DMS79 (cell line): ENCODE measurements at regions not wholly inside any gene's neighbourhood (a gene's known extent, or its start where the extent isn't known, plus 50 kb on each side); places are given as distances from the start of the nearest gene placed in this dataset.
"Not testable (repeated sequence)": the region's sequence is repeated elsewhere in the genome, so short reads cannot be mapped to it uniquely, and the experiment has no call there.

Experiments used
- DNase-seq: peaks from one replicate; lab custom pipeline; 2025; lab: John Stamatoyannopoulos, UW

DNA sequence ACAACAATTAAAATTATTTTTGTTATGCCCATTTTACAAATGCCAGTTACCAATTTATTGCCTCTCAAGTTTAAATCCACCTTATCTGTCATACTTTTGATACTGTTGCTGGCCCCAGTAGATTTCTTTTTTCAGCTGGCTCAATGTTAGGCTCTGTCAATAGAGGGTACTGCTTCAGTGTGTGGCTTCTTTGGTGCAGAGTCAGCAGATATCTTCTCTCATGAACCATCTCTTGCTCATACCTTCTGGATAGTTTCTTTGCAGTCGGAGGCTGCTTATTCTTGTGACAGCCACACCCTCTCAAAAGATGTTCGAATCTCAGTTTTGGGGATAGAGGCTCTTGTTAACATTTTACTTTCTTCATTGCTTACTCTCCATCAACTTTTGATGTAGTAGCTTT lies 849.9 kb upstream of the SEMA6A start:
- DNase-seq, result no peak

DNA sequence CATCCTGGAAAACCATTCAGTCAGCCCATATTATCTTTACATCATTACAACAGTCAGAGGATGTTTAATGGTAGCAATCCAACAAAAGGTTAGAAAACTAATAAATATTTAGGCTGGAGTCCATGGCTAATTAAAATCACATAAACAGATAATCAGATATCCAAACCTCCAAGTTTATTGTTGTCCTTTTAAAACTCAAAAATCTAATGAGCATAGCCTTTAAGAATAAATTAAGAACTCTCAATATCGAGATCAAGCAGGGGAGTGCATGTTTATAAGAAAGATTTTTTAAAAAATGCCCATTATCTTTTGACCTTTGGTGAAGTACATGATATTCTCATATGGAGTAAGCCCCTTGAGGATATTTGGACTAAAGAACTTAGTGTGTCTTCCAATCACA lies 842.9 kb upstream of the SEMA6A start:
- no peak for DNase-seq

- no peak for DNase-seq
These were observed 840.3 kb upstream of the SEMA6A start for GRCh38 chr5:117414926-117415325.

GRCh38 chr5:117411701-117412100 lies 837.1 kb upstream of the SEMA6A start:
- DNase-seq, result no peak

DNA sequence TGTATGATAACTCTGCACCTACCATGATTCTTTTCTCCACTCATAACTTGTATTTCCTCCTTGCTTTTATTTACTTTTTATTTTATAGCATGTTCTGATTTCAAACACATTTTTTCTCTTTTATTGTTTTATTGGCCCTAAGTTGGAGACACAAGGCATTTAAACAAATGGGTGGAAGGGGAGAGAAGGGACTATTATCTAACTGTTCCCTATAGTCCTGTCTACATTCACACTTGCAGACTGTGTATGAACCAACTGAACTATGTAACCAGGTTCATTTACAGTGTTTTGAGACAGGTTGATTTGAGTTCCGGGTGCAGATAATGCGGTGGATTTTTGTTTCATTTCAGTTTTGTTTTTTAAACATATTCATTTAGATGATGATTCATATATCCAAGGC lies 830.6 kb upstream of the SEMA6A start:
- DNase-seq, result no peak

- peak; percentile 71 for DNase-seq
These were observed 820.0 kb upstream of the SEMA6A start for GRCh38 chr5:117394506-117395157.

DNA sequence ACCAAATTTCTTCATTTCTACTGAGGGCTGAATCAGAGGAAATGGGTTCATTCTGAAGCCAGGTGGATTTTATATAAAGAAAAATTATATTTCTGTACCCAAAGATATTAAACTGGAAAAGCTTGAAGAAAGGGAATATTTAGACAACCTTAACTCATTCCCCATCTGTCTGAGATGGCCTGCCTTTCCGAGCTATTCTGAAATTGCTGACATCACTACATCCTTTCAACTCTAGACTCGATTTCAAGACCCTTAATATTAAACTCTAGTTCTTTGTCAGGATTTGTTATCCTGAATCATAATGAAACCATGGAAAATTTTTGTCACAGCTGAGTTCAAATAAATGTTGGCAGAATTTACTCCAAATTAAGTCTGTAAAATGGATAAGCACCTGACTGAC lies 818.5 kb upstream of the SEMA6A start:
- DNase-seq, result no peak

DNA sequence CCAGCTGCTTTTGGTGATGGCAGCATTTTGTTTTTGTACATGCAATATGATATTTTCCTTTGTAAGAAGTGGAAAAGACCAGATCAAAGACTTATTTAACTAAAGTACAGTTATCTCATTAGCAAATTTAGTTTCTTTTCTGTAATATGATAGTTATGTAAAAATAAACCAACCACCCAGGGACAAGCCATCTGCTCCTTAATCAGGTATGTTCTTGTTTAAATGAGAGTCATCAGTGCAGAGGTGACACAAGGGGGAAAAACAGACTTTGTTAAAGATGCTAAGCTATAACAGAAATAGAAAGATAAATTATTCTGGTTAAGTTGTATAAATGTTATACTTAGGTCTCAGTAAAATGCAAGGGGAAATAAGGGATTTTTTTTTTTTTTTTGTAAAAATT lies 805.7 kb upstream of the SEMA6A start:
- no peak for DNase-seq

DNA sequence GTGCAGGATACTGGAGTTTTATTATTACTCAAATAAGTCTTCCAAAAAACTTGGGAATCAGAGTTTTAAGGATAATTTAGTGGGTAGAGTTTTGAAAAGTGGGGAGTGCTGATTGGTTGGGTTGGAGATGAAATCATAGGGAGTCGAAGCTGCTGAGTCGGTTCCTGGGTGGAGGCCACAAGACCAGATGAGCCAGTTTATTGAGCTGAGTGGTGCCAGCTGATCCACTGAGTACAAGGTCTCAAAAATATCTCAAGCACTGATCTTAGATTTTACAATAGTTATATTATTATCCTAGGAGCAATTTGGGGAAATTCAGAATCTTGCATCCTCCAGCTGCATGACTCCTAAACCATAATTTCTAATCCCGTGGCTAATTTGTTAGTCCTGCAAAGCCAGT lies 804.9 kb upstream of the SEMA6A start:
- no peak for DNase-seq

- DNase-seq, result no peak
These were observed 802.1 kb upstream of the SEMA6A start for GRCh38 chr5:117376748-117377147.

GRCh38 chr5:117359895-117360294 lies 785.3 kb upstream of the SEMA6A start:
- DNase-seq, result no peak

DNA sequence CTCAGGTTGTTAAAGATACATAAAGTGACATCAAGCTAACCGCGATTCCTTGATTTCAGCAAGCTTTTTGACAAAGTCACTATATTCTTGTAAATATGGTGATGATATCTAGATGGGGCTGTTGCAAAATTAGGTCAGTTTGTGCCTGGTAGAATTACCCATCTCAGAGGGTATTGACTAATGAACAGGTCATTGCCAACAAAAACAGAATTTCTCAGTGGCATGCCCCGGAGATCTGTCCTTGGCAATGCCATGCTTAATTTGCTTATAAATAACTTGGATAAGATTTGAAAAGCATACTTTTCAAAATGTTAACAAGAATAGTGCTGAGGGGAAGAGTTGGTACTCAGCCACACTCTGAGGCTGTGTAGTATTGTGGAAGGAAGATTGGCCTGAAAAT lies 783.3 kb upstream of the SEMA6A start:
- no peak for DNase-seq

DNA sequence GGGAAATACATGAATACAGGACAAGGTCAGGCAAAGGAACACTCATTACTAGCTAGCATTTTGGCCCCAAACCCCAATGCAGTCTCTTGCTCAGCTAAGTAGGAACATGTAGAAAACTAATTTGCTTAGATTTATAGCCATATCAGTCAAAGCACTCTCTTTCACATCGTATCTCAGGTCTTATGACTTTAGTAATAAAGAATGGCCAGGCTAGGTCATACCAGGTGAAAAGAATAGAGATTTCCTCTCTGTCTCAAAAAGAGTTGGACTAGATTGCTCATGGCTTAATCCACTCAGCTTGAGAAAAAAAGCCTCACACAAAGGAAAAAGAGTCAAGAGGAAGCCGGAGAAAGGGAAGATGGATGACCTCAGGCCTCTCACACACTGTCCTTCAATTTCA lies 772.7 kb upstream of the SEMA6A start:
- no peak for DNase-seq

- DNase-seq, result not testable (repeated sequence)
These were observed 769.1 kb upstream of the SEMA6A start for GRCh38 chr5:117343726-117344125.

DNA sequence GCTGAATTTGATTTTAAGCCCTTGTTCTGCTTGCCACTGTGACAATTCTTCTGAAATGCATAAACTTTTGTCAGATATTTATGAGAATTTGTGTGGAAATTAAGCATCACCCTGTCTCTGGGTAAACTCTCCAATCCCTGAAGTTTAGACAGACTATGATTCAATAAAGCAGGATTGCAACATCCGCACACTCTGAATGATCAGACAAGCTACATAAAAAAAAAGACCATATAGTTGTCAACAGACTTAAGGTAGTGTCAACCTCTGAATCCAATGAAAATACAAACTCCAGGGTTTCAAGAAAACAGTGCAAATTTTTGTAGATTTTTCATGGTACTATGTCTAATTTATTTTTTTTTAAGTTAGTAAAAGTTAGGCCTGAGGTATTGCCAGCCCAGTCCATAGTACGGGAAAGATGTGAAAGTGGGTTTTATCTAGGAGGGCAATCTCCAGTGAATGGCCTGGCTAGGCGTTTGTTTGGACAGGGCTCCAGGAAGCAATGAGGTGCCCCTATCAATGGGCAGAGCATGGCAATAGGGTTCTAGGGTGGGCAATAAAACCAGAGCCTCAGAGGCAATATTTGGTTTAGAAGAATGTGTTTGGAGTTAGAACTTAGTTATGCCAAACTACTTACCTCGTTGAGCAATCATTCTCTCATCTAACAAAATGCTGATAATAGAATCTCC lies 762.6 kb upstream of the SEMA6A start:
- DNase-seq, result no peak

DNA sequence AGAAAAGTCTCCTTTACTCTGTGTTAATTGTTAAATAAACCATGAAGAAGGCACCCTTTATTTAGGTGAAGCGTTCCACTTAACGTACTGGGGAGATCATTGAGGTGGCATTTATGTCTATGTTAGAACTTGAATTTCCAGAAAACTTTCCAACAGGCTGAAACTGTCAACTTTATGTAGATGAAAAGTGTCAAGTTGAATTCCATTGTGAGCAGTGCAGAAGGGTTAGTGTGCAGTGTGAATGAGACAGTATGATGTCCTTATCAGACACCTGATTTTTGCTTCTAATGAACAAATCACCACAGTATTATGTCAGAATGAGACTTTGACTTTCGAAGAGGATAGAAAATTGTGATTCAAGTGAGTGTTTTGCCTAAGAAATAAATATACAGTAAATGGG lies 761.6 kb upstream of the SEMA6A start:
- DNase-seq, result no peak

DNA sequence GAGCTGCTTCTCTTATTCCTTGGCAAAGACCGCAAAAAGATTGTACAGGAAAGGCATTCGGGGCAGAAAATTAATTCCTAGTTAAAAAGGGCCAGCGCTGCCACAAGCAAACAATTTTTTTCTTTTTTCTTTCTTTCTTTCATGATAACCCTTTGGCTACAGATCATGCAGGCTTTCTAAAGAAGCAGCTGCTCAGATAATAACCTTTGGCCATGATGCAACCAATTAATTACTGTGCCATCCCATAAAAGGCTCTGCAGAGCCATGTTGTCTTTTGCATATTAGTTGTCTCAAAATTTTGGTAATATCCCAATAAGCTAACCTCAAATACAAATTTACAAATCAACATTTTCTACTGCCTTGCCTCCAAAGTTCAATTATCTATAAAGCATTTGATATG lies 758.4 kb upstream of the SEMA6A start:
- no peak for DNase-seq

GRCh38 chr5:117332341-117332740 lies 757.7 kb upstream of the SEMA6A start:
- no peak for DNase-seq

DNA sequence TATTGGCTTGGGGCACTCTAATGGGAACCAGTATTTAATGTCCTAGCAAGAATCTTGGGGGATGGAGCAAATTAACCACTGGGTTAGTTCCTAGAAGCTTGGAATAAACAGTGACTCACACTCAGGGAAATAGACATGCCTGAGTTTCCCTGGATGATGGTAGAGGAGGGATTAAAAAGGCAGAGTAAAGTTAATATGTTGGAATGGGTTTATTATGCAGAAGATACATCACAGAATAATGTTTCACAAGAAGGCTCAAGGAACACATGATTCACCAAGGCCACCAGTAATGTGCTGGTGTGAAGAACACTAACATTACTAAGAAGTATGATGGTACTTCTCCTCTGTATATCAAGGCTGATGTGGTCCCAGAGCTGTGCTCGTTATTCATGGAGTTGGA lies 752.9 kb upstream of the SEMA6A start:
- DNase-seq, result no peak

GRCh38 chr5:117326997-117327396 lies 752.4 kb upstream of the SEMA6A start:
- DNase-seq, result no peak

GRCh38 chr5:117318528-117318927 lies 743.9 kb upstream of the SEMA6A start:
- no peak for DNase-seq

- DNase-seq, result no peak
These were observed 740.5 kb upstream of the SEMA6A start for GRCh38 chr5:117315170-117315569.

DNA sequence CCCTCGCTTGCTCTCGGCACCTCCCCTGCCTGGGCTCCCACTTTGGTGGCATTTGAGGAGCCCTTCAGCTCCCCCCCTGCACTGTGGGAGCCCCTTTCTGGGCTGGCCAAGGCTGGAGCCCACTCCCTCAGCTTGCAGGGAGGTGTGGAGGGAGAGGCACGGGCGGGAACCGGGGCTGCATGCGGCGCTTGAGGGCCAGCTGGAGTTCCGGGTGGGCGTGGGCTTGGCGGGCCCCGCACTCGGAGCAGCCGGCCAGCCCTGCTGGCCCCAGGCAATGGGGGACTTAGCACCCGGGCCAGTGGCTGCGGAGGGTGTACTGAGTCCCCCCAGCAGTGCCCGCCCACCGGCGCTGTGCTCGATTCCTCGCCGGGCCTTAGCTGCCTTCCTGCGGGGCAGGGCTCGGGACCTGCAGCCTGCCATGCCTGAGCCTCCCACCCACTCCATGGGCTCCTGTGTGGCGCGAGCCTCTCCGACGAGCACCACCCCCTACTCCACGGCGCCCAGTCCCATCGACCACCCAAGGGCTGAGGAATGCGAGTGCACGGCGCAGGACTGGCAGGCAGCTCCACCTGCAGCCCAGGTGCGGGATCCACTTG lies 730.0 kb upstream of the SEMA6A start:
- not testable (repeated sequence) for DNase-seq

GRCh38 chr5:117302949-117303348 lies 728.3 kb upstream of the SEMA6A start:
- no peak for DNase-seq
